H9 (cell line): ENCODE measurements at regions not wholly inside any gene's neighbourhood (a gene's known extent, or its start where the extent isn't known, plus 50 kb on each side); places are given as distances from the start of the nearest gene placed in this dataset.

ENCODE experiments used
- DNase-seq: peaks from one replicate; pipeline ENCODE4 v3.0.0-alpha.2; 2017
- H2AFZ ChIP-seq: one replicate; pipeline ENCODE4 v1.6.1; 2013; ENCODE audit warnings: mild to moderate bottlenecking, low read length, control low read depth, moderate library complexity
- H2AK5ac ChIP-seq: 2 replicates; pipeline ENCODE4 v1.6.1; 2013; ENCODE audit warnings: low read length, control low read depth, mixed read lengths; ENCODE audit not compliant: insufficient read length
- H2BK120ac ChIP-seq: one replicate; pipeline ENCODE4 v1.6.1; 2013; ENCODE audit warnings: low read depth, mild to moderate bottlenecking, low read length, control low read depth, inconsistent platforms; ENCODE audit not compliant: poor library complexity, severe bottlenecking
- H2BK12ac ChIP-seq: 2 replicates; pipeline ENCODE4 v1.6.1; 2013; ENCODE audit warnings: low read length, control low read depth, mixed read lengths, low read depth; ENCODE audit not compliant: insufficient read length
- H2BK15ac ChIP-seq: 2 replicates; pipeline ENCODE4 v1.6.1; 2013; ENCODE audit warnings: low read depth, low read length, control low read depth
- H2BK20ac ChIP-seq: one replicate; pipeline ENCODE4 v1.6.1; 2013; ENCODE audit warnings: low read depth, mild to moderate bottlenecking, low read length, control low read depth, inconsistent platforms; ENCODE audit not compliant: poor library complexity, severe bottlenecking
- H2BK5ac ChIP-seq: 2 replicates; pipeline ENCODE4 v1.6.1; 2013; ENCODE audit warnings: low read length, control low read depth, mixed read lengths; ENCODE audit not compliant: insufficient read length
- H3K14ac ChIP-seq: 2 replicates; pipeline ENCODE4 v1.6.1; 2013; ENCODE audit warnings: low read length, control low read depth; ENCODE audit not compliant: insufficient read depth
- H3K18ac ChIP-seq: 2 replicates; pipeline ENCODE4 v1.6.1; 2013; ENCODE audit warnings: low read depth, mild to moderate bottlenecking, mixed read lengths, low read length, control low read depth; ENCODE audit not compliant: insufficient read length
- H3K23ac ChIP-seq: 2 replicates; pipeline ENCODE4 v1.6.1; 2013; ENCODE audit warnings: low read length, control low read depth, mixed read lengths, low read depth; ENCODE audit not compliant: insufficient read length
- H3K23me2 ChIP-seq: 2 replicates; pipeline ENCODE4 v1.6.1; 2013; ENCODE audit warnings: low read depth, mild to moderate bottlenecking, mixed read lengths, low read length, control low read depth; ENCODE audit not compliant: insufficient read length, poor library complexity, severe bottlenecking
- H3K27ac ChIP-seq: 2 replicates; pipeline ENCODE4 v1.5.1; 2013; ENCODE audit warnings: low read length, control low read depth, mixed read lengths, low read depth; ENCODE audit not compliant: insufficient read length
- H3K27me3 ChIP-seq: 2 replicates; pipeline ENCODE4 v1.6.1; 2013; ENCODE audit warnings: low read length, control low read depth, inconsistent platforms; ENCODE audit not compliant: insufficient read depth
- H3K4ac ChIP-seq: 2 replicates; pipeline ENCODE4 v1.6.1; 2013; ENCODE audit warnings: low read depth, mild to moderate bottlenecking, control low read depth, inconsistent platforms, low read length, moderate library complexity
- H3K4me1 ChIP-seq: 2 replicates; pipeline ENCODE4 v1.6.1; 2013; ENCODE audit warnings: low read length, control low read depth, inconsistent platforms; ENCODE audit not compliant: insufficient read depth
- H3K4me2 ChIP-seq: 2 replicates; pipeline ENCODE4 v1.6.1; 2013; ENCODE audit warnings: low read length, control low read depth, mixed read lengths; ENCODE audit not compliant: insufficient read length, insufficient read depth
- H3K56ac ChIP-seq: 2 replicates; pipeline ENCODE4 v1.6.1; 2013; ENCODE audit warnings: low read depth, mild to moderate bottlenecking, mixed read lengths, low read length, control low read depth; ENCODE audit not compliant: insufficient read length
- H3K79me1 ChIP-seq: 2 replicates; pipeline ENCODE4 v1.6.1; 2013; ENCODE audit warnings: low read depth, mild to moderate bottlenecking, moderate library complexity, low read length, control low read depth, inconsistent platforms; ENCODE audit not compliant: insufficient read depth, poor library complexity, severe bottlenecking
- H3K79me2 ChIP-seq: 2 replicates; pipeline ENCODE4 v1.6.1; 2013; ENCODE audit warnings: low read length, control low read depth, inconsistent platforms; ENCODE audit not compliant: insufficient read depth
- H3K9ac ChIP-seq: 2 replicates; pipeline ENCODE4 v1.6.1; 2013; ENCODE audit warnings: low read length, control low read depth, mixed read lengths; ENCODE audit not compliant: insufficient read length; ENCODE audit errors: extremely low read depth
- H3K9me3 ChIP-seq: one replicate; pipeline ENCODE4 v1.6.1; 2013; ENCODE audit warnings: low read depth, low read length, inconsistent platforms; ENCODE audit not compliant: control insufficient read depth
- H3T11ph ChIP-seq: one replicate; pipeline ENCODE4 v1.6.1; 2013; ENCODE audit warnings: mild to moderate bottlenecking, low read length, control low read depth, inconsistent platforms
- H4K20me1 ChIP-seq: one replicate; pipeline ENCODE4 v1.6.1; 2013; ENCODE audit not compliant: control insufficient read depth, insufficient read length, insufficient read depth
- H4K5ac ChIP-seq: 2 replicates; pipeline ENCODE4 v1.6.1; 2013; ENCODE audit warnings: low read depth, mild to moderate bottlenecking, mixed read lengths, low read length, control low read depth; ENCODE audit not compliant: insufficient read length
- H4K8ac ChIP-seq: replicated peaks from 2 replicates; pipeline ENCODE4 v1.6.1; 2013; ENCODE audit warnings: low read length, control low read depth, mixed read lengths, low read depth; ENCODE audit not compliant: insufficient read length
- H4K91ac ChIP-seq: 2 replicates; pipeline ENCODE4 v1.6.1; 2013; ENCODE audit warnings: low read depth, mild to moderate bottlenecking, moderate library complexity, mixed read lengths, low read length, control low read depth; ENCODE audit not compliant: insufficient read length
- H3K27ac Mint-ChIP-seq, 3 experiments: 2 replicates in 2 of 3; 3 replicates in 1 of 3; pipeline ENCODE4 v1.8.0; 2020 to 2021; ENCODE audit warnings: mixed read lengths in 3 of 3, mild to moderate bottlenecking in 1 of 3, moderate library complexity in 1 of 3
- H3K27me3 Mint-ChIP-seq: 2 replicates; pipeline ENCODE4 v1.8.0; 2021; ENCODE audit warnings: low read depth, mild to moderate bottlenecking, moderate library complexity, mixed read lengths
- H3K36me3 Mint-ChIP-seq, 3 experiments: 2 replicates in 2 of 3; 3 replicates in 1 of 3; pipeline ENCODE4 v1.8.0; 2020 to 2021; ENCODE audit warnings: low read depth in 3 of 3, mixed read lengths in 3 of 3; ENCODE audit not compliant: insufficient read depth in 1 of 3
- H3K4me1 Mint-ChIP-seq, 2 experiments: 2 replicates each; pipeline ENCODE4 v1.8.0; 2020; ENCODE audit warnings: mixed read lengths in 2 of 2
- H3K4me3 Mint-ChIP-seq, 2 experiments: 2 replicates in 1 of 2; 3 replicates in 1 of 2; pipeline ENCODE4 v1.8.0; 2020 to 2021; ENCODE audit warnings: mild to moderate bottlenecking in 2 of 2, mixed read lengths in 2 of 2, moderate library complexity in 1 of 2
- H3K9me3 Mint-ChIP-seq, 2 experiments: 2 replicates in 1 of 2; 3 replicates in 1 of 2; pipeline ENCODE4 v1.8.0; 2020; ENCODE audit warnings: mild to moderate bottlenecking in 2 of 2, mixed read lengths in 2 of 2, moderate library complexity in 1 of 2
- WGBS: extraction: QIAGEN DNeasy Blood & Tissue Kit; methylation state at CpG from one replicate; pipeline ENCODE4 v1.1.7; 2013; ENCODE audit warnings: missing lambda C conversion rate, low lambda C conversion rate, mixed read lengths; ENCODE audit not compliant: insufficient read length; ENCODE audit errors: extremely low coverage; 5-methylcytosine and 5-hydroxymethylcytosine counted together
- TF ChIP-seq, protein P1 (sequence below): fragments of 200-600 bp; sonication (generic); conservative IDR thresholded peaks from 3 replicates; pipeline ENCODE4 v1.8.0; 2021; ENCODE audit warnings: antibody characterized with exemption, mild to moderate bottlenecking

DNA sequence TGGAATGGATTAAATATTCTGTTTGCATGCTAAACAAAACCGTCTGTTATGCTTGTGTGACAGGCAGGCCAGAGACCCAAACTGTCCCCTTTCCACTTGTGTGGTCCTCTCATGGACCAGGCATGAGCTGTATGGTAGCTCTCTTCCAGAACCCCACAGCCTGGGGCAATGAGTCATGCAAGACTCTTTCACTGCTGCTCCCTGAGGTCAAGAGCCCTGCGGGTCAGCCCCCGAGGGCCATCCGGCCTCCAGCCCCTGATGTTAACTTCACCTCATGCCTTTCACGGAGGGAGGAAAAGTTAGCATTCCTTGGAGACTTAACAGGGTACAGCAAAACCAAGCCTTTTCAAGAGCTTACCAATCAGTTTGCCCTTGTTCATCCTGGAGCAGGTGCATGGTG lies 239.1 kb upstream of the DIO3 start:
- Histone ChIP-seq H3T11ph (no peak overlapping the region), H3K27ac (no peak overlapping the region), H3K23me2 (no peaks in the 10 kb centered on the region), H3K79me1 (no peaks in the 10 kb centered on the region), H3K9me3 (no peaks in the 10 kb centered on the region), H2BK20ac (no peak overlapping the region), H3K56ac (no peak overlapping the region), H3K18ac (no peak overlapping the region), H2BK12ac (no peak overlapping the region), H2BK15ac (no peak overlapping the region), H3K4ac (no peak overlapping the region), H4K20me1 (no peaks in the 10 kb centered on the region), H2BK5ac (no peak overlapping the region), H3K79me2 (no peaks in the 10 kb centered on the region), H3K4me2 (no peak overlapping the region), H2BK120ac (no peak overlapping the region), H3K4me1 (no peaks in the 10 kb centered on the region), H3K27me3 (no peaks in the 10 kb centered on the region), H2AK5ac (no peak overlapping the region), H3K14ac (no peak overlapping the region), H4K91ac (no peak overlapping the region), H3K23ac (no peak overlapping the region), H4K8ac (no peak overlapping the region), H4K5ac (no peak overlapping the region), H3K9ac (no peak overlapping the region), H2AFZ (no peak overlapping the region)
- no CpG with 5 or more reads among the region's 5 CpGs for WGBS
- Mint-ChIP-seq H3K9me3 (peaks cover 15 to 18% of the 10 kb centered on the region in 2 experiments), H3K36me3 (peaks cover 2 to 9% (median 6%) of the 10 kb centered on the region in 3 experiments; a peak in 6 of 7 replicates), H3K4me1 (no peaks in the 10 kb centered on the region), H3K27me3 (peaks cover 5% of the 10 kb centered on the region), H3K27ac (no peak overlapping the region), H3K4me3 (no peak overlapping the region)
- no peak for DNase-seq
- TF ChIP-seq, protein P1, sequence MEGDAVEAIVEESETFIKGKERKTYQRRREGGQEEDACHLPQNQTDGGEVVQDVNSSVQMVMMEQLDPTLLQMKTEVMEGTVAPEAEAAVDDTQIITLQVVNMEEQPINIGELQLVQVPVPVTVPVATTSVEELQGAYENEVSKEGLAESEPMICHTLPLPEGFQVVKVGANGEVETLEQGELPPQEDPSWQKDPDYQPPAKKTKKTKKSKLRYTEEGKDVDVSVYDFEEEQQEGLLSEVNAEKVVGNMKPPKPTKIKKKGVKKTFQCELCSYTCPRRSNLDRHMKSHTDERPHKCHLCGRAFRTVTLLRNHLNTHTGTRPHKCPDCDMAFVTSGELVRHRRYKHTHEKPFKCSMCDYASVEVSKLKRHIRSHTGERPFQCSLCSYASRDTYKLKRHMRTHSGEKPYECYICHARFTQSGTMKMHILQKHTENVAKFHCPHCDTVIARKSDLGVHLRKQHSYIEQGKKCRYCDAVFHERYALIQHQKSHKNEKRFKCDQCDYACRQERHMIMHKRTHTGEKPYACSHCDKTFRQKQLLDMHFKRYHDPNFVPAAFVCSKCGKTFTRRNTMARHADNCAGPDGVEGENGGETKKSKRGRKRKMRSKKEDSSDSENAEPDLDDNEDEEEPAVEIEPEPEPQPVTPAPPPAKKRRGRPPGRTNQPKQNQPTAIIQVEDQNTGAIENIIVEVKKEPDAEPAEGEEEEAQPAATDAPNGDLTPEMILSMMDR = no peak
